ENCODE measurements at regions not wholly inside any gene's neighbourhood (a gene's known extent, or its start where the extent isn't known, plus 50 kb on each side); places are given as distances from the start of the nearest gene placed in this dataset.

GRCh38 chr5:174235221-174236011, 189.9 kb downstream of the NSG2 start:
- DNase-seq (ENCODE audit: low spot score), result no peak

GRCh38 chr5:174236070-174236469, 190.6 kb downstream of the NSG2 start:
- DNase-seq (ENCODE audit: low spot score), result no peak

GRCh38 chr5:174239718-174240117, 194.2 kb downstream of the NSG2 start:
- DNase-seq (ENCODE audit: low spot score), result no peak

- no peak for DNase-seq (ENCODE audit: low spot score)
Observed at GRCh38 chr5:174242573-174242972, 197.1 kb downstream of the NSG2 start.

- no peak for DNase-seq (ENCODE audit: low spot score)
Observed at GRCh38 chr5:174243904-174244303, 198.4 kb downstream of the NSG2 start.

DNA sequence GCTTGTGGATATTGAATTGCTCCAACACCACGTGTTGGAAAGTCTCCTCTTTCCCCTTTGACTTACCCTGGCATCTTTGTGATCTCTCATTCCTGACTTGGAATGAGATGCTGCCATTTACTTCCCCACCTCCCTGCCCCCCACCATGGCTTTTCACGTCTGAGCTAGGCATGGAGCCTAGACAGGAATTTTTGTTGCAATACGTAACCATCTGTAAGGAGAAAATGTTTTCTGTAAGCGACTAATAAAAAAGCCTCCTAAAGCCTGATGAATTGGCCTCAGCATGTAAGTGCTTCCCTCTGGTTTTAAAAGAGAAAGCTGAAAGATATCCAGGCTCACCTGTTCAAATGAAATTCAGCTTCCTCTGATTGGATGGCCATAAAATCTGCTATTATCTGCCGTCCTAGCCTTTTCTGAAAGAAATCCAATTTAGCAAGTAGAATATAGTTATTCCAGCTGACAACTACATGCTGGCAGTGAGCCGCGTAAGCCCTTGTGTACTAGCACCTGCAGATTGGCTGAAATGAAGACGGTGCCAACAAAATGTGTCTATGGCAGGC, 200.1 kb downstream of the NSG2 start:
- DNase-seq (ENCODE audit: low spot score), result no peak

GRCh38 chr5:174246743-174247142, 201.2 kb downstream of the NSG2 start:
- no peak for DNase-seq (ENCODE audit: low spot score)

GRCh38 chr5:174247301-174247700, 201.8 kb downstream of the NSG2 start:
- DNase-seq (ENCODE audit: low spot score), result no peak

DNA sequence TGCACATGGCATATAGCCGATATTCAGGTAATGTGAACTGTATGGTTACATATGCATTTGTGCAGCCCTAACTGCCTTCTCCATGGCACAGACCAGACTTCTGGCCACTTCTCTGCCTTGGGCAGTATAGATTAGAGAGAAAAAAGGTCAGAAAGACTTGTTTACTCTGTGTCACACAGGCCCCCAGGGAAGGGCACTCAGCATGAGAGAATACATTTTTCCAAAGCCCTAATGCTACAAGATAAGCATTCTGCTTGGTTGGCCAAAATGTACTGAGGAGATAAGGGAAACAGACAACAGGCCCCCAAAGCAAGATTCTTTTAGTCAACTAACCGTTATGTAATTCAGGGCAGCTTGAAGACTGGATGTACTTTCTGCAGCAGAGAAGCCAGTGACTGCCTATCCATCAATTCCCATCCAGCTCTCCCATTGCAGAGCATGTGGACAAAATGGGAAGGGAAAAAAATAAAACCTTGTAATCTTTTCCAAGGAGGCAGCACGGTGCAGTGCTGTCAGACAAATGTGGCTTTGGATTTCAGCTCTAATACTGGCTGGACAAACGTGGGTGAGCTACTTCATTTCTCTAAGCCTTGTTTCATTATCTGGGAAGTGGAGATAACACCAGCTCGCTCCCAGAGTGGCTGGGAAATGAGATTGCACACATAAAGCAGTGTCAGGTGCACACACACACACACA, 205.9 kb downstream of the NSG2 start:
- DNase-seq (ENCODE audit: low spot score), result no peak

- DNase-seq (ENCODE audit: low spot score), result no peak
Observed at GRCh38 chr5:174252121-174252520, 206.6 kb downstream of the NSG2 start.

- DNase-seq (ENCODE audit: low spot score), result no peak
Observed at GRCh38 chr5:174259696-174260420, 214.4 kb downstream of the NSG2 start.

DNA sequence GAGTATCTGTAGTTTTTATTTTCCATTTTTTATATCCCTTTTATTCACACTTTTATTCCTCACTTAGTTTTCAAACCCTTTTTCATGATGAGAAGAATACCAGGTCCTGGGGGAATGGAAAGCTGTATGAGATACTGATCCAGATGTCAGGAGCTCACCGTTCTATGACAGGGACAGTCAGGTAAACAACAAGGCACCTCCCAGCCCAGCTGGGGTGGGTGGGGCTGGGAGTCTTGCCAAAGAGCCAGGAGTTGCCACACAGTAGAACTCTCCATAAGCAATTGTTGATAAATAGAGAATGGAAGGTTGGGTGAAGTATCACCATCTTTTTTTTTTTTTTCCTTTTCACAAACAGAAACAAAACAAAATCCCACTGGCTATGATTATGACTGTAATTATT, 225.8 kb downstream of the NSG2 start:
- DNase-seq (ENCODE audit: low spot score), result peak; percentile 34

GRCh38 chr5:174272671-174273070, 227.2 kb downstream of the NSG2 start:
- no peak for DNase-seq (ENCODE audit: low spot score)

GRCh38 chr5:174273325-174273724, 227.8 kb downstream of the NSG2 start:
- DNase-seq (ENCODE audit: low spot score), result no peak

DNA sequence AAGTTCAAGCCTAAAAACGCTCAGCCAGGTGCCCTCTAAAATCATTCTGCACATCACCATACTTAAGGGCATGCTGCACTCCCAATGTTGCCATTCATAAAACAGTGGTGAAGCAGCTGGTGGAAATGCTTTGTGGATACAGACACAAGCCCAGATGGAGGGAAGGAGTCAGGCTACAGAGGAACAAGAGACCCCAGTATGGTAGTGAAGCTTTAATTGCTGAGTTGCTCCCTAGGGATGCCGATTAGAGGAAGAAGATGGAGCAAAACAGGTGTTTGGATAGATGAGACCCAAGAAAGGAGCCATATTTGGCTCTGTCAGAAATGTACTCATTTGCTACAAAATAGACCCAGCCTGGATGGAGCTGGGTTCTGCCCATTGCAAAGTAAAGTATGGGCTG, 230.5 kb downstream of the NSG2 start:
- DNase-seq (ENCODE audit: low spot score), result no peak

DNA sequence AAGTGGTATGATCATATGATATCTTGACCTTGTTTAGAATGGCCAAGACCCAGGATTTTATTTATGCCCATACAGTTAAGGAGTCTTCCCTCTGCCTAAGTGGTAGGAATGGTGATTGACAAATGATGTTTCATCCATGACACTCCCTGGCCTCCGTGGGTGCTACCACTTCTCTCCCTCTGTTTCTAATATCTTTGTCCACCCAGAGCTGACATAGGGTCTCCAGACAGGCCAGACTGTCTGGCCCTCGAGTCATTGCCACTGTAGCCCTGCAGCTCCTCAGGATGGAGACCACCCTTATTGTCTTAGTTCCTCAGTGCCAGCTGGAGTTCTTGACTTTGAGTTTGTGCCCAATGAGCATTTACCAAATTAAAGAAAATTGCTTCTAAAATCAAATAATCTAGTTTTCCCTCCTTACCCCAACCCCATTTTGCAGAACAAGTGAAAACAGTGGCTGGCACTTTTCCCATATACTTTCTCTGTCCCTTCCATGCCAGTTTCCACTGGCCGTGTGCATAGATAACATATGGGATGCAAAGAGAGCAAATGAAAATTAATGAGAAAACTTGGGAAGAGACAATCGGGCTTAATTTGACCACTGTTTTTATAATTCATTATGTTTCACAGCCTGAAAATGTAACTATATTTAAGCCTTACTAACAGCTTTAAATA, 235.7 kb downstream of the NSG2 start:
- DNase-seq (ENCODE audit: low spot score), result no peak

DNA sequence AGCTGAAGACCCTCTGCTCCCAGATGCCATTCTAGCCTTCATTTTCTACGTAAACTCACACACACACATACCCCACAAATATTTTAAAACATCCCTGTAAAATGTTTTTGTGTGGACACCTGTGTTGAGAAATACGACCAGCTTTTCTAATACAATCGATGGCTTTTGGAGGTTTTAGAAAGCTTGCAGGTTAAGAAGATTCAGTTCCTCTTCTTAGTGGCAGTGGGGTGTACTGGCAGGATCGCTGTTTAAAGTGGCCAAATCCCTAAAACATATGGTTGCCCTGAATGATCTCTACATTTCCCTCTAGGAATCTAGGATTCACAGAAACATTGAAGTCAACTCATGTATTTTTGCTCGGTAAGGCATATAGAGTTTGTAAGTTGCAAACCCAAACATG, 236.3 kb downstream of the NSG2 start:
- DNase-seq (ENCODE audit: low spot score), result no peak

- no peak for DNase-seq (ENCODE audit: low spot score)
Observed at GRCh38 chr5:174282391-174282790, 236.9 kb downstream of the NSG2 start.

DNA sequence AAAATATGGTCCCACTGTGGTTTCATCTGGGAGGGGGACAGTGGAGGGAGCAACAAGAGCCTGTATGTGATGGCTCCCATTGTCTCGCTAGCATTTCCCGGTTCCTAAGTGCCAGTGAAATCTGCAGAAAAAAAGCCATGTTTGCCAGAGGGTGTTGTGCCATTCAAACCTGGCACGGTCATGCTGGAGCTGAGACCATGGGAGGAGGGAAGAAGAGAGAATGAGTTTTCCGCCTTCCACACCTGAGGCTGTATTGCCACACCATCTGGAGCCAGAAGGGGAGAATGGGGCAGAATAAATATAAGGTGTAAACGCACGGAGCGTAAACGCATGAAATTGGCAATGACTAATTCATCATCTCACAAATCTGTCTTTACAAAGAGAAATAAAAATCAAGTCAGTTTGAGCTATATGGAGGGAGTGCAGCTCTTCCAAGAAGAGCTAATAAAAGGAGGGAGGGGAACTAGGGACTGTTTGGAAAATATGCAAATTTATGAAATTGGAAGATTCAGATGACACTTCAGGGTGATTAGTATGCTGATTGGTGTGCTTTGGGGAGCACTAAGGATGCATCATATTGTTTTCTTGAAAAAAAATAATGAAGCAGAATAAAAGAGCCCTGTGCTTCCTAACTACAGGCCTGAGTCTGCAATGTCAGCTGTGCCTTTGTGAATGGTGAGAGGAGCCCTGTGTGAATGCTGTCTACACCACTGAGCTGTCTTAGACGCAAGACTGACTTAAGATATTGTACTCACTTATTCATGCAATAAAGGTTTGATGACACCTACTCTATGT, 237.9 kb downstream of the NSG2 start:
- no peak for DNase-seq (ENCODE audit: low spot score)

DNA sequence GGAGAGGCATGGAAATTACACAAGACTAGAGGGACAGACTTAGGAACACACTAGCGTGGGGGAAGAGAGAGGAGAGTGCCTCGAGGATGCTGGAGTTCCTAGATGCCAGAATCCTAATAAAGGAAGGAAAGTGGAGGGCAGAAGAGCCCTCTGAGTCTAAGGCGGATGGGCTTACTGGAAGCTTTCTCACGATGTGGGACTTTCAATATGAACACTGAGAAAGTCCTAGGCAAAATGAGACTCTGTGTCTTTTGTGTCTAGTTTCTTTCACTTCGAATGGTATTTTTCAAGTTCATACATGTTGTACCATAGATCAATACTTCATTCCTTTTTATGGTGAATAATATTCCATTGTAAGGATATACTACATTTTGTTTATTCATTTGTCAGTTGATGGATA, 239.4 kb downstream of the NSG2 start:
- DNase-seq (ENCODE audit: low spot score), result no peak

DNA sequence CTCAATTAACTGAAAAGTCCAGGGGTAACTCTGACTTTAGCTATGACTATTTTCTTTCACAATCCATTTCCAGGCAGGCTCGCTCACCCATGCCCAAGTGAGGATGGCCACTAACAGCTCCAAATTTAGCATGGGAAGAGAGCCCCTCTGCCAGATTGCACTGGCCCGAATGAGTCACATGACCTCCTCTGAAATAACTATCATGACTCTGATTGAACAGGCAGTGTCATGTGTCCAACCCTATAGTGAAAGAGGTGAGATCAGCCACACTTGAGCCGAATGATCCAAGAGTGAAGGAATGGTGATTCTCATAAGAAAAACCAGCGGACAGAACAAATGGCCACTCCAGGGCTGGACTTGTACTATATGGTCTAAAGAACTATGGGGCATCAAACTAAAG, 242.3 kb downstream of the NSG2 start:
- DNase-seq (ENCODE audit: low spot score), result no peak
